HUES48 (cell line): ENCODE measurements at regions not wholly inside any gene's neighbourhood (a gene's known extent, or its start where the extent isn't known, plus 50 kb on each side); places are given as distances from the start of the nearest gene placed in this dataset.

Experiments used
- H3K27ac ChIP-seq: one replicate; pipeline ENCODE4 v1.7.0; 2013; ENCODE audit warnings: low read depth, low read length, inconsistent platforms
- H3K27me3 ChIP-seq: 2 replicates; pipeline ENCODE4 v1.6.1; 2013; ENCODE audit warnings: mild to moderate bottlenecking, low read length; ENCODE audit not compliant: control insufficient read depth, insufficient read depth
- H3K36me3 ChIP-seq: 2 replicates; pipeline ENCODE4 v1.6.1; 2013; ENCODE audit warnings: low read length; ENCODE audit not compliant: control insufficient read depth, insufficient read depth
- H3K4me1 ChIP-seq: 2 replicates; pipeline ENCODE4 v1.6.1; 2013; ENCODE audit warnings: mild to moderate bottlenecking, low read length; ENCODE audit not compliant: control insufficient read depth, insufficient read depth
- H3K4me3 ChIP-seq: 2 replicates; pipeline ENCODE4 v1.5.1; 2013; ENCODE audit warnings: mild to moderate bottlenecking, low read depth, low read length
- H3K9ac ChIP-seq: 2 replicates; pipeline ENCODE4 v1.6.1; 2013; ENCODE audit warnings: mild to moderate bottlenecking, low read depth, low read length, moderate library complexity
- H3K9me3 ChIP-seq: 2 replicates; pipeline ENCODE4 v1.6.1; 2013; ENCODE audit warnings: low read length; ENCODE audit not compliant: control insufficient read depth, insufficient read depth

DNA sequence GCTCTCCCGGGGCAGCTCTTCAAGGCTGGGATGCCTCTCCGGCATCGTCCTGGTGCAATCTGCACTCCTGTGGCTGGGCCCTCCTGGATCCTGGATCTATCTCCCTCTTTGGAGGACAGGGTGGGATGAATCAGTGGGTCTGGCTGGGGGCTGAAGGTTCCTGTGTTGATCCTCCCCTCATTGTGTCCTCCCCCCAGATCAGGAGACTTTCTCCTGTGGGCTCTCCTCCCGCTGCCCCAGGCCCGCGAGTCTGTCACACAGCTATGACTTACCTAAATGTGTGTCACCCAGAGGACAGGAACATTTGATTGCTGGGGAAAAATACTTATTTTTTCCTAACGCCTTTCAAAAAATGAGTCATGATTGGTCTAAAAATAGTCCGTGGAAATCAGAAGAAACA is 106.8 kb upstream of the NECTIN1 start:
- no peak overlapping the region for H3K9ac ChIP-seq
- H3K27me3 ChIP-seq = no peaks in the 10 kb centered on the region
- no peaks in the 10 kb centered on the region for H3K9me3 ChIP-seq
- no peaks in the 10 kb centered on the region for H3K4me1 ChIP-seq
- H3K36me3 ChIP-seq = no peaks in the 10 kb centered on the region
- no peak overlapping the region for H3K27ac ChIP-seq
- H3K4me3 ChIP-seq = no peak overlapping the region

DNA sequence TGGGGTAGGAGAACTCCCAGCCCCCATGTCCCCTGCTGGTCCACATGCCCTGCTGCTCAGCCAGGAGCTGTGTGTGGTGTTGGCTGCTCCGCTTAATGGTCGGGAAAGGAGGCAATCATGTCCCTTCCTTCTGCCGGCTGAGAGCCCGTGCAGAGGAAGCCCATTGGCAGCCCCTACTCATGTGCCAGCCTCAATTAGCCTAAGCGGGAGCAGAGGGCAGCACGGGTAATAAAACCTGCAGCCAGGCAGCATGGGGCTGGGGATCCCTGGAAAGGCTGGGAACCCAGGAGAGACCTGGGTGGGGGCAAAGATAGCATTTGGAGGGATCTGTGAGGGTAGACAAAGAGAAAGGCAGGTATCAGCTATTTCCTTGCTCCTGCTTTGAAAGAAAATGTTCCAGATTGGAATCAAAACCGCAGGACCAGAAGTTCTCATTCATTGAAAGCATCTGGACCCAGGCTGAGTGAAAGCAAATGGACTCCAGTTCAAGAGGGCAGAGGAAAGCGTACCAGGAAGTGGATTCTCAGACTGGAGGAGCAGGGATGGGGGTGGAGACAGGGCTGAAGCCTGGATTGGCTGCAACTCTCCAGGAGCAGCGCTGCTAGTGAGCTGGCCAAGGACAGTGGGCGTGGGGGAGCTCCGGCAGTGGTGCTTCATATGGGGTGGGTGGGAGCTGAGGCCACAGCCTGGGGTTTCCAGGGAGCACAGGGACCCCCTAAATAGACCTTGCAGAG is 103.4 kb upstream of the NECTIN1 start:
- no peak overlapping the region for H3K4me3 ChIP-seq

GRCh38 chr11:119831011-119831410 is 102.0 kb upstream of the NECTIN1 start:
- H3K9me3 ChIP-seq = no peaks in the 10 kb centered on the region
- peaks cover 9% of the 10 kb centered on the region; the same call in 1 of the 2 replicates for H3K4me1 ChIP-seq
- peaks cover 9% of the 10 kb centered on the region; the same call in 1 of the 2 replicates for H3K27me3 ChIP-seq
- H3K9ac ChIP-seq = no peak overlapping the region
- no peak overlapping the region for H3K4me3 ChIP-seq
- H3K36me3 ChIP-seq = no peaks in the 10 kb centered on the region
- no peak overlapping the region for H3K27ac ChIP-seq

More for the DNA sequence above, 103.4 kb upstream of the NECTIN1 start:
- Histone ChIP-seq H3K27ac (no peak overlapping the region), H3K4me1 (peaks cover 5% of the 10 kb centered on the region; the same call in 1 of the 2 replicates), H3K36me3 (no peaks in the 10 kb centered on the region), H3K9ac (no peak overlapping the region), H3K9me3 (no peaks in the 10 kb centered on the region), H3K27me3 (peaks cover 7% of the 10 kb centered on the region; the same call in 1 of the 2 replicates)

- Histone ChIP-seq H3K9ac (no peak overlapping the region), H3K27me3 (peaks cover 9% of the 10 kb centered on the region; the same call in 1 of the 2 replicates), H3K36me3 (no peaks in the 10 kb centered on the region), H3K4me1 (peaks cover 9% of the 10 kb centered on the region; the same call in 1 of the 2 replicates), H3K4me3 (no peak overlapping the region), H3K27ac (no peak overlapping the region), H3K9me3 (no peaks in the 10 kb centered on the region)
Observed at GRCh38 chr11:119830400-119830799, 101.4 kb upstream of the NECTIN1 start.

GRCh38 chr11:119829402-119829801 is 100.4 kb upstream of the NECTIN1 start:
- H3K27me3 ChIP-seq = peaks cover 9% of the 10 kb centered on the region; the same call in 1 of the 2 replicates

GRCh38 chr11:119828819-119829218 is 99.8 kb upstream of the NECTIN1 start:
- Histone ChIP-seq H3K9me3 (no peaks in the 10 kb centered on the region), H3K36me3 (no peaks in the 10 kb centered on the region), H3K27ac (no peak overlapping the region), H3K4me3 (no peak overlapping the region), H3K27me3 (peaks cover 9% of the 10 kb centered on the region; the same call in 1 of the 2 replicates), H3K9ac (no peak overlapping the region), H3K4me1 (peaks cover 9% of the 10 kb centered on the region; the same call in 1 of the 2 replicates)

More at GRCh38 chr11:119829402-119829801, 100.4 kb upstream of the NECTIN1 start:
- Histone ChIP-seq H3K4me3 (no peak overlapping the region), H3K9ac (no peak overlapping the region), H3K4me1 (peaks cover 9% of the 10 kb centered on the region; the same call in 1 of the 2 replicates), H3K9me3 (no peaks in the 10 kb centered on the region), H3K36me3 (no peaks in the 10 kb centered on the region), H3K27ac (no peak overlapping the region)

- H3K9me3 ChIP-seq = no peaks in the 10 kb centered on the region
- no peaks in the 10 kb centered on the region for H3K36me3 ChIP-seq
- H3K4me1 ChIP-seq = peaks cover 9% of the 10 kb centered on the region; the same call in 1 of the 2 replicates
- no peak overlapping the region for H3K27ac ChIP-seq
- H3K4me3 ChIP-seq = no peak overlapping the region
- peaks cover 9% of the 10 kb centered on the region; the same call in 1 of the 2 replicates for H3K27me3 ChIP-seq
- H3K9ac ChIP-seq = no peak overlapping the region
Observed at GRCh38 chr11:119828006-119828405, 99.0 kb upstream of the NECTIN1 start.

GRCh38 chr11:119827113-119827512 is 98.1 kb upstream of the NECTIN1 start:
- Histone ChIP-seq H3K4me1 (peaks cover 9% of the 10 kb centered on the region; the same call in 1 of the 2 replicates), H3K36me3 (no peaks in the 10 kb centered on the region), H3K27me3 (peaks cover 9% of the 10 kb centered on the region; the same call in 1 of the 2 replicates), H3K27ac (no peak overlapping the region), H3K4me3 (no peak overlapping the region), H3K9me3 (no peaks in the 10 kb centered on the region), H3K9ac (no peak overlapping the region)

- Histone ChIP-seq H3K9ac (no peak overlapping the region), H3K36me3 (no peaks in the 10 kb centered on the region), H3K4me1 (peaks cover 9% of the 10 kb centered on the region; the same call in 1 of the 2 replicates), H3K9me3 (no peaks in the 10 kb centered on the region), H3K4me3 (no peak overlapping the region), H3K27ac (no peak overlapping the region), H3K27me3 (peaks cover 9% of the 10 kb centered on the region; the same call in 1 of the 2 replicates)
Observed at GRCh38 chr11:119823077-119823476, 94.1 kb upstream of the NECTIN1 start.

DNA sequence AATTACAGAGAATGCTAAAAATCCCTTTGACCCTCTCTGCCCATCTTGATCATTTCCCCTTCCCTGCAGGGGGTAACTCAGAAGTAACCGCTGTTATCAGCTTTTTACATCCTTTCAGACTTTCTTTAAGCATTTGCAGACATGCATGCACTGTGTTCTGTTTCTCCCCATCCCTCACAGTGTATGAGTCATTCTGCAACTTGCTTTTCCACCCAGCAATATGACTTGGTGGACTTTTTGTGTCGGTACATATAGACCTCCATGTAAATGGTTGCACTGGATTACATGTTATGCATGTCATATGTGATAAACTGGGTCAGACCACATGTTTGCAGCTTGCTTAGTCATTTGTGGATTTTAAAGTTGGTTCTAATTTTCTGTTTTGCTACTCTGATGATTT is 87.7 kb upstream of the NECTIN1 start:
- Histone ChIP-seq H3K9me3 (no peaks in the 10 kb centered on the region), H3K27me3 (no peaks in the 10 kb centered on the region), H3K9ac (no peak overlapping the region), H3K27ac (no peak overlapping the region), H3K4me3 (no peak overlapping the region), H3K36me3 (no peaks in the 10 kb centered on the region), H3K4me1 (peaks cover 10% of the 10 kb centered on the region)

- no peak overlapping the region for H3K9ac ChIP-seq
- no peak overlapping the region for H3K4me3 ChIP-seq
- no peaks in the 10 kb centered on the region for H3K36me3 ChIP-seq
Observed at GRCh38 chr11:119814766-119815165, 85.8 kb upstream of the NECTIN1 start.

More at GRCh38 chr11:119814766-119815165, 85.8 kb upstream of the NECTIN1 start:
- H3K4me1 ChIP-seq = peaks cover 10% of the 10 kb centered on the region
- no peaks in the 10 kb centered on the region for H3K9me3 ChIP-seq
- H3K27me3 ChIP-seq = 0 out of 2 replicates have a peak, but pooled peaks cover 5% of the 10 kb centered on the region
- no peak overlapping the region for H3K27ac ChIP-seq
